K562 (cell line): ENCODE measurements at regions not wholly inside any gene's neighbourhood (a gene's known extent, or its start where the extent isn't known, plus 50 kb on each side); places are given as distances from the start of the nearest gene placed in this dataset.

Experiments used
- ATAC-seq: fragments of 200-7000 bp; cut with Tn5 transposase; 3 replicates; pipeline ENCODE4 v1.9.1; 2020; ENCODE audit warnings: moderate library complexity
- BruUV-seq: library from RNA; stranded (reverse); fragments of 400-500 nt; replicated peaks from 2 replicates; lab custom pipeline; 2021; lab: Mats Ljungman, UMichigan
- CTCF ChIA-PET: fragments of 300-600 bp; formaldehyde crosslinking; extraction: SDS; loops from one replicate; lab custom pipeline; 2021; ENCODE audit warnings: low intra/inter-chr PET ratio; lab: Yijun Ruan, JAX
- POLR2A ChIA-PET: fragments of 300-600, 350-650 bp; sonication (Branson Sonifier 250); formaldehyde crosslinking; extraction: SDS; loops from one replicate; lab custom pipeline; 2021; ENCODE audit warnings: antibody characterized with exemption, inconsistent platforms; lab: Yijun Ruan, JAX
- DNase-seq, 4 experiments: peaks; one replicate each; pipeline versions ENCODE4 v3.0.0 to v3.0.0-alpha.2; 2011 to 2018; ENCODE audit warnings: low spot score in 3 of 4, mixed read lengths in 3 of 4; ENCODE audit errors: extremely low read depth in 1 of 4
- FAIRE-seq: peaks from 2 replicates; lab custom pipeline; 2011; peaks lifted over from hg19 to GRCh38; lab: Jason Lieb, UNC
- H2AFZ ChIP-seq: 2 replicates; pipeline ENCODE4 v1.6.0; 2011; ENCODE audit warnings: low read depth, low read length, control low read depth, inconsistent platforms
- H3K27ac ChIP-seq: fragments of 200-600 bp; 3 replicates; pipeline ENCODE4 v1.8.0; 2011; ENCODE audit warnings: low read depth, mild to moderate bottlenecking, control low read depth, inconsistent platforms, low read length, moderate library complexity, mixed read lengths; ENCODE audit errors: extremely low read depth
- H3K27me3 ChIP-seq, 2 experiments: fragments of 300-600 bp in 1 of 2; 2 replicates in 1 of 2; 3 replicates in 1 of 2; pipeline versions ENCODE4 v1.6.0 to v1.8.0; 2011; ENCODE audit warnings: inconsistent platforms in 2 of 2, low read length in 2 of 2, mild to moderate bottlenecking in 1 of 2, mixed read lengths in 1 of 2, moderate library complexity in 1 of 2; ENCODE audit not compliant: control insufficient read depth in 2 of 2, insufficient read depth in 2 of 2
- H3K36me3 ChIP-seq: fragments of 300-600 bp; 3 replicates; pipeline ENCODE4 v1.8.0; 2011; ENCODE audit warnings: mild to moderate bottlenecking, low read length, inconsistent platforms; ENCODE audit not compliant: control insufficient read depth, insufficient read depth
- H3K4me1 ChIP-seq, 2 experiments: fragments of 200-600 bp in 1 of 2; replicated peaks in 1 of 2; 2 replicates in 1 of 2; 3 replicates in 1 of 2; pipeline versions ENCODE4 v1.5.1 to v1.8.0; 2011; ENCODE audit warnings: inconsistent platforms in 2 of 2, low read length in 2 of 2, mild to moderate bottlenecking in 1 of 2, mixed read lengths in 1 of 2, moderate library complexity in 1 of 2; ENCODE audit not compliant: control insufficient read depth in 2 of 2, insufficient read depth in 2 of 2
- H3K4me2 ChIP-seq: 2 replicates; pipeline ENCODE4 v1.6.1; 2011; ENCODE audit warnings: low read length, control low read depth, inconsistent platforms, mixed read lengths; ENCODE audit not compliant: insufficient read depth
- H3K4me3 ChIP-seq: fragments of 200-600 bp; sonication (generic), shearing (Covaris generic); 2 replicates; pipeline ENCODE4 v1.5.1; 2016; ENCODE audit warnings: control low read depth, inconsistent platforms
- H3K79me2 ChIP-seq: fragments of 200-600 bp; 3 replicates; pipeline ENCODE4 v1.8.0; 2011; ENCODE audit warnings: low read length, inconsistent platforms; ENCODE audit not compliant: control insufficient read depth, insufficient read depth
- H3K9ac ChIP-seq, 2 experiments: 2 replicates each; pipeline versions ENCODE4 v1.6.0 to v1.6.1; 2011; ENCODE audit warnings: low read depth in 2 of 2, low read length in 2 of 2, control low read depth in 1 of 2, inconsistent platforms in 1 of 2, mild to moderate bottlenecking in 1 of 2, mixed read lengths in 1 of 2; ENCODE audit not compliant: insufficient read depth in 1 of 2
- H3K9me1 ChIP-seq: one replicate; pipeline ENCODE4 v1.6.0; 2011; ENCODE audit warnings: inconsistent platforms, mild to moderate bottlenecking, low read length, moderate library complexity; ENCODE audit not compliant: control insufficient read depth, insufficient read depth
- H3K9me3 ChIP-seq: replicated peaks from 2 replicates; pipeline ENCODE4 v1.5.1; 2011; ENCODE audit warnings: low read depth, low read length, inconsistent platforms; ENCODE audit not compliant: control insufficient read depth, insufficient read depth
- H4K20me1 ChIP-seq: replicated peaks from 2 replicates; pipeline ENCODE4 v1.6.1; 2011; ENCODE audit warnings: low read length, inconsistent platforms, mixed read lengths; ENCODE audit not compliant: control insufficient read depth, insufficient read depth
- CCNT2 ChIP-seq: IDR thresholded peaks from 2 replicates; pipeline ENCODE4 v1.6.1; 2011; ENCODE audit warnings: borderline replicate concordance, low read depth, mild to moderate bottlenecking, moderate library complexity, mixed read lengths, low read length; ENCODE audit not compliant: insufficient read length; ENCODE audit errors: extremely low read depth
- CHD2 ChIP-seq: IDR thresholded peaks from 2 replicates; pipeline ENCODE4 v1.6.1; 2011; ENCODE audit warnings: low read depth, low read length
- GTF2E2 ChIP-seq: fragments of 200-800 bp; sonication (Bioruptor generic); IDR thresholded peaks from 2 replicates; pipeline ENCODE4 v1.6.1; 2016; ENCODE audit warnings: missing genetic modification characterization, missing compliant biosample characterization
- MAX ChIP-seq: sonication (generic); formaldehyde crosslinking; IDR thresholded peaks from 2 replicates; pipeline ENCODE4 v1.9.0; 2022; ENCODE audit warnings: mild to moderate bottlenecking, missing genetic modification reagents
- PURB ChIP-seq: sonication (generic); formaldehyde crosslinking; IDR thresholded peaks from 2 replicates; pipeline ENCODE4 v1.9.0; 2021; ENCODE audit warnings: low read depth, mild to moderate bottlenecking, missing genetic modification reagents
- STAG1 ChIP-seq: sonication (generic); formaldehyde crosslinking; IDR thresholded peaks from 2 replicates; pipeline ENCODE4 v1.5.0; 2020; ENCODE audit warnings: missing genetic modification reagents, borderline replicate concordance
- STAT6 ChIP-seq: sonication (generic); formaldehyde crosslinking; IDR thresholded peaks from 2 replicates; pipeline ENCODE4 v1.8.1; 2023; ENCODE audit warnings: mild to moderate bottlenecking, missing genetic modification reagents
- TCF7L2 ChIP-seq: fragments of 150-350 bp; IDR thresholded peaks from 2 replicates; pipeline ENCODE4 v1.6.1; 2016; ENCODE audit warnings: low read depth, mild to moderate bottlenecking, low read length, moderate library complexity
- ZNF311 ChIP-seq: fragments of 250-450 bp; sonication (Bioruptor Pico); IDR thresholded peaks from 2 replicates; pipeline ENCODE4 v1.4.0; 2020; ENCODE audit warnings: mild to moderate bottlenecking, moderate library complexity
- ZNF586 ChIP-seq: fragments of 450-650 bp; formaldehyde crosslinking; conservative IDR thresholded peaks from 2 replicates; pipeline ENCODE4 v1.4.0; 2020; ENCODE audit warnings: mild to moderate bottlenecking, moderate library complexity
- WGBS: fragments of 100-300 bp; shearing (Covaris generic); methylation state at CpG from one replicate; pipeline ENCODE4 v1.1.6; 2016; ENCODE audit warnings: low coverage, mixed read lengths; ENCODE audit not compliant: insufficient coverage; ENCODE audit errors: missing lambda C conversion rate; 5-methylcytosine and 5-hydroxymethylcytosine counted together
- in situ Hi-C: fragments of 300-500 bp; cut with MboI; formaldehyde crosslinking; loops from 4 replicates; pipeline ENCODE4 v1.15.0; 2018; ENCODE audit warnings: inconsistent platforms, mixed read lengths
- intact Hi-C: fragments of 100-400 bp; cut with micrococcal nuclease; formaldehyde crosslinking; loops from 2 replicates; pipeline ENCODE4 v1.14.2; 2022
- TF ChIP-seq, protein P1 (sequence below): sonication (generic); formaldehyde crosslinking; IDR thresholded peaks from 2 replicates; pipeline ENCODE4 v1.8.0; 2023; ENCODE audit warnings: mild to moderate bottlenecking, missing genetic modification reagents

DNA sequence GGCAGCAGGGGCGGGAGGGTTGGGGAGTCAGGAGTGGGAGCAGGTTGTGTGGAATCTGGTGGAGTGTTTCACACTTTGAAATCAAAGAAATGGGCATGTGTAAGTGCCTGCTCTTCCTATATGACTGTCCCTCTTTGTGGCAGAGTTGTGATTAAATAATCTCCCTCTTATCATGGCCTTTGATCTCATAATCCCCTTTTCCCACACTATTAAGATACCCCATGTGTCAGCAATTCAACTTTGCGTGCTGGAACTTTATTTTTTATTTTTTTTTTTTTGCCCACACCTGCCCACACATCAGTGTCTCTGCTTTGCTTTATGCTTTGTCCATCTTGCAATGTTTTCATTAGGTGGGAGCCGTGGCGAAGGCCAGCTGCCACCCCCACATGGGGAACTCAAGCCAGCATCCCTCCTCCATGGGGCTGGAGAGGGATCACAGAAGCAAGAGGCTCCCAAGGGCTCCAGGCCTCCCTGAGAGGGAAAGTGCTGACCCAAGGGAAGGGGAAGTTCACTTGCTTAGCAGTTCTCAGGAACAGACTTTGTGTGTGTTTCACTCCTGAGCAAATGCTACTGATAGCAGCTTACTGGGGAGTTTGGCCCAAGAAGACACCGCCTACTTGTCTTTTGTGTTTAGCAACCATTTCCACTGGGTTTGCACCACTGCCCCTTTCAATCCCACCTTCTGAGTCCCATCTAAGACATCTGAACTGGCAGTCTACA, 243.4 kb downstream of the BCL11A start:
- H3K27me3 ChIP-seq, result no peaks in the 10 kb centered on the region
- POLR2A ChIA-PET, result no interaction called here
- TF ChIP-seq ZNF586 (CRISPR knock-in tag) (no peak), ZNF311 (CRISPR knock-in tag) (no peak)
- H4K20me1 ChIP-seq, result no peaks in the 10 kb centered on the region
- H3K4me1 ChIP-seq, result no peaks in the 10 kb centered on the region
- no peak for ATAC-seq
- H3K4me3 ChIP-seq, result no peak overlapping the region
- BruUV-seq, result no TSS peak
- no peaks in the 10 kb centered on the region for H3K9me3 ChIP-seq
- no peak for FAIRE-seq
- H3K27ac ChIP-seq, result no peak overlapping the region
- no peaks in the 10 kb centered on the region for H3K79me2 ChIP-seq
- in situ Hi-C loops, result no loop called here
- CTCF ChIA-PET, result no interaction called here
- H3K4me2 ChIP-seq, result no peak overlapping the region
- no peak overlapping the region for H3K9ac ChIP-seq
- intact Hi-C loops, result no loop called here
- no peaks in the 10 kb centered on the region for H3K36me3 ChIP-seq
- H3K9me1 ChIP-seq, result no peaks in the 10 kb centered on the region
- DNase-seq, result no peak
- no peak overlapping the region for H2AFZ ChIP-seq
- 0% methylated on average over 5 of the region's 5 CpGs for WGBS

DNA sequence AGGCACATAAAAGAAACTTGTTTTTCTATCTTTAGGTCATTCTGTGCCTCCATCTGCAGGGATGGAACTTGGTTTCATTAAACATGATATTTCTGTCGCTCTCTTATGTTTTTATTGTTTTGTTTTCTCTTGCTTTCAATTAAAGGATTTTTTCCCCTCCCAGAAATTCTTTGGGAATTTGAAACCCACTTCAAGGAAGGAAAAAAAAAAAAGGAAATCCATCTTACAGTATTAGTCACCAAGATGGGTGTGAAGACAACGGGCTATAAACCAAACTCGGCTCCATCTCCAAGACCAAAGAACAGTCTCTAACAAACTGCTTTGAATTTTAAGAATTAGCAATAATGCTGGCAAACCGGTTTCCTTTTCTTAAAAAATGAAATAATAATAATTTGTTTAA, 244.1 kb downstream of the BCL11A start:
- WGBS, result 0% methylated on average over 4 of the region's 4 CpGs
- intact Hi-C loops (no loop called here), in situ Hi-C loops (no loop called here)
- ChIA-PET POLR2A (no interaction called here), CTCF (no interaction called here)
- Histone ChIP-seq H3K79me2 (no peaks in the 10 kb centered on the region), H3K27ac (no peak overlapping the region), H3K4me1 (no peaks in the 10 kb centered on the region), H3K4me3 (no peak overlapping the region), H3K4me2 (no peak overlapping the region), H3K36me3 (no peaks in the 10 kb centered on the region), H2AFZ (no peak overlapping the region), H3K9me1 (no peaks in the 10 kb centered on the region), H3K27me3 (no peaks in the 10 kb centered on the region), H4K20me1 (no peaks in the 10 kb centered on the region), H3K9me3 (no peaks in the 10 kb centered on the region), H3K9ac (no peak overlapping the region)
- no peak for DNase-seq
- FAIRE-seq, result no peak
- no peak for ATAC-seq
- no TSS peak for BruUV-seq
- no peak for TF ChIP-seq MAX
- no peak for TF ChIP-seq TCF7L2
- TF ChIP-seq STAT6 (CRISPR knock-in tag), result no peak
- no peak for TF ChIP-seq CCNT2
- TF ChIP-seq GTF2E2, result no peak
- no peak for TF ChIP-seq PURB (CRISPR knock-in tag)
- no peak for TF ChIP-seq CHD2
- TF ChIP-seq, protein P1, sequence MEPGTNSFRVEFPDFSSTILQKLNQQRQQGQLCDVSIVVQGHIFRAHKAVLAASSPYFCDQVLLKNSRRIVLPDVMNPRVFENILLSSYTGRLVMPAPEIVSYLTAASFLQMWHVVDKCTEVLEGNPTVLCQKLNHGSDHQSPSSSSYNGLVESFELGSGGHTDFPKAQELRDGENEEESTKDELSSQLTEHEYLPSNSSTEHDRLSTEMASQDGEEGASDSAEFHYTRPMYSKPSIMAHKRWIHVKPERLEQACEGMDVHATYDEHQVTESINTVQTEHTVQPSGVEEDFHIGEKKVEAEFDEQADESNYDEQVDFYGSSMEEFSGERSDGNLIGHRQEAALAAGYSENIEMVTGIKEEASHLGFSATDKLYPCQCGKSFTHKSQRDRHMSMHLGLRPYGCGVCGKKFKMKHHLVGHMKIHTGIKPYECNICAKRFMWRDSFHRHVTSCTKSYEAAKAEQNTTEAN (CRISPR knock-in tag), result no peak
- no peak for TF ChIP-seq STAG1 (CRISPR knock-in tag)
